A549 (cell line): ENCODE measurements at regions not wholly inside any gene's neighbourhood (a gene's known extent, or its start where the extent isn't known, plus 50 kb on each side); places are given as distances from the start of the nearest gene placed in this dataset.

Experiments
- ATAC-seq, 2 experiments: fragments of 200-7000 bp in 1 of 2; fragments of >200 bp in 1 of 2; cut with Nextera tagmentation in 1 of 2; cut with Tn5 transposase in 1 of 2; 3 replicates each; pipeline versions ENCODE4 v1.8.0 to v1.9.1; 2018 to 2020; ENCODE audit warnings: mild to moderate bottlenecking in 1 of 2, moderate library complexity in 1 of 2
- CTCF ChIA-PET: fragments of 300-600 bp; sonication (Branson Sonifier 250); formaldehyde crosslinking; extraction: SDS; loops from one replicate; lab custom pipeline; 2021; ENCODE audit warnings: antibody characterized with exemption, inconsistent platforms; lab: Yijun Ruan, JAX
- POLR2A ChIA-PET: fragments of 350-600 bp; formaldehyde crosslinking; extraction: SDS; loops from one replicate; lab custom pipeline; 2021; ENCODE audit warnings: antibody characterized with exemption, inconsistent platforms; lab: Yijun Ruan, JAX
- DNase-seq, 2 experiments: peaks; one replicate each; pipeline versions ENCODE4 v3.0.0 to v3.0.0-alpha.2; 2011 to 2016; ENCODE audit warnings: low read depth in 1 of 2, low spot score in 1 of 2
- FAIRE-seq: peaks from 2 replicates; lab custom pipeline; 2011; peaks lifted over from hg19 to GRCh38; lab: Jason Lieb, UNC
- H3K27ac ChIP-seq, 2 experiments: fragments of >200 bp; sonication (Bioruptor Twin); formaldehyde crosslinking; 3 replicates each; pipeline ENCODE4 v1.5.1; 2016 to 2017
- H3K4me1 ChIP-seq: fragments of >200 bp; sonication (Bioruptor Twin); formaldehyde crosslinking; 3 replicates; pipeline ENCODE4 v1.6.1; 2016
- H3K4me2 ChIP-seq: fragments of >200 bp; sonication (Bioruptor Twin); formaldehyde crosslinking; 3 replicates; pipeline ENCODE4 v1.6.1; 2016
- H3K4me3 ChIP-seq: fragments of >200 bp; sonication (Bioruptor Twin); formaldehyde crosslinking; 3 replicates; pipeline ENCODE4 v1.5.1; 2016
- H3K9me3 ChIP-seq: fragments of >200 bp; sonication (Bioruptor Twin); formaldehyde crosslinking; 3 replicates; pipeline ENCODE4 v1.6.1; 2016
- CBX8 ChIP-seq: fragments of 200-600 bp; sonication (generic); IDR thresholded peaks from 2 replicates; pipeline ENCODE4 v1.6.1; 2016
- CEBPB ChIP-seq, 2 experiments: fragments of >200 bp in 1 of 2; sonication (Bioruptor Twin) in 1 of 2; formaldehyde crosslinking in 1 of 2; IDR thresholded peaks; 2 replicates each; pipeline ENCODE4 v1.6.1; 2012 to 2016
- FOSL2 ChIP-seq, 2 experiments: fragments of 450-650 bp in 1 of 2; fragments of >200 bp in 1 of 2; sonication (Bioruptor Twin) in 1 of 2; formaldehyde crosslinking; IDR thresholded peaks; 2 replicates each; pipeline versions ENCODE4 v1.5.0 to v1.6.1; 2016 to 2020; ENCODE audit warnings: mild to moderate bottlenecking in 1 of 2, moderate library complexity in 1 of 2
- MAFK ChIP-seq: fragments of 450-650 bp; IDR thresholded peaks from 2 replicates; pipeline ENCODE4 v1.6.1; 2014; ENCODE audit not compliant: partially characterized antibody
- MAZ ChIP-seq: fragments of 150-350 bp; IDR thresholded peaks from 2 replicates; pipeline ENCODE4 v1.6.1; 2014; ENCODE audit warnings: antibody characterized with exemption, low read depth, low read length, borderline replicate concordance
- NFE2L2 ChIP-seq: fragments of 150-350 bp; conservative IDR thresholded peaks from 2 replicates; pipeline ENCODE4 v1.6.1; 2014; ENCODE audit warnings: low read length
- NR3C1 ChIP-seq: fragments of >200 bp; sonication (Bioruptor Twin); formaldehyde crosslinking; IDR thresholded peaks from 3 replicates; pipeline ENCODE4 v1.6.1; 2017
- ZC3H11A ChIP-seq: fragments of 450-650 bp; IDR thresholded peaks from 2 replicates; pipeline ENCODE4 v1.6.1; 2014; ENCODE audit warnings: antibody characterized with exemption, mild to moderate bottlenecking
- ZFP36 ChIP-seq: fragments of 450-650 bp; IDR thresholded peaks from 2 replicates; pipeline ENCODE4 v1.6.1; 2014; ENCODE audit warnings: borderline replicate concordance; ENCODE audit not compliant: partially characterized antibody
- WGBS: methylation state at CpG from one replicate; pipeline ENCODE4 v1.1.6; 2017; ENCODE audit errors: missing lambda C conversion rate; 5-methylcytosine and 5-hydroxymethylcytosine counted together
- TF ChIP-seq, protein P1 (sequence below): fragments of >200 bp; sonication (Bioruptor Twin); formaldehyde crosslinking; IDR thresholded peaks from 3 replicates; pipeline ENCODE4 v1.5.1; 2016
- TF ChIP-seq, protein P2 (sequence below): fragments of 250-450 bp; sonication (Bioruptor Pico); IDR thresholded peaks from 2 replicates; pipeline ENCODE4 v1.5.0; 2020; ENCODE audit warnings: low read depth, mild to moderate bottlenecking, moderate library complexity
- TF ChIP-seq, protein P3 (sequence below): fragments of 450-650 bp; IDR thresholded peaks from 2 replicates; pipeline ENCODE4 v1.6.1; 2014; ENCODE audit warnings: antibody characterized with exemption
- TF ChIP-seq, protein P4 (sequence below): fragments of >200 bp; sonication (Bioruptor Twin); formaldehyde crosslinking; IDR thresholded peaks from 2 replicates; pipeline ENCODE4 v1.6.1; 2016

DNA sequence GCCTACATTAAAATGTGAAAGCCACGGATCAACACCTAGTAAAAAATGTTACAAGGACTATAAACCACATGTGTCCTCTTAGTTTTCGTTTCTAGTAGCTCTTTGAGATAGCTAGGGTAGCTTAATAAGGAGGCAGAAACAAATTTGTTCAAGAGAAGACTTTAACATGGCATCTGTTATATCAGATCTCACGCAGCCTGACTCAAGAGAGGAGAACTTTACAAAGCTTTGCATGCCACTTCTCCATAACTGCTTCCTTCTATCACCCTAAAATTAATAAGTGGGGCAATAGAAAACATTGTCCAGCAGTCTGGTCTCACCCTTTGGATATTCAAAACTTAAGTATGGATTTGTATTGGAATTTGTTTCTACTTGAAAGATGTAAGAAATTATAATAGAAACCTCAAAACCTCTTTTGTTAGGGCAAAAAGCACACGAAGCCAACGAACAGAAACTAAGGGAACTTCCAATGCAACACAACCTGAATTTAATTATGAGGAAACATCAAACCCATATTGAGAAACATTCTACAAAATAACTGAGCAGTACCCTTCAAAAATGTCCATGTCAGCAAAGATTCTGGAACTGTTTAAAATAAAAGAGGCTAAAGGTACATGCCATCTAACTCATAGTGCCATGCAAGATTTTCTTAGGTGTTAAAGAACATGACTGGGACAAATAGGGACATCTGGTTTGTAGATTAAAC, 194.8 kb downstream of the LRIG3 start:
- ATAC-seq = no peak
- POLR2A ChIA-PET = no interaction called here
- 63% methylated on average over 5 of the region's 5 CpGs for WGBS
- no peaks in the 10 kb centered on the region for H3K9me3 ChIP-seq
- no peak for TF ChIP-seq CEBPB (IDR thresholded peaks at IDR 0.05)
- TF ChIP-seq MAFK = peak; percentile 86
- no peak overlapping the region for H3K4me2 ChIP-seq
- no peak overlapping the region for H3K4me3 ChIP-seq
- DNase-seq = no peak
- CTCF ChIA-PET = no interaction called here
- no peak overlapping the region for H3K27ac ChIP-seq
- H3K4me1 ChIP-seq = peaks cover 29% of the 10 kb centered on the region
- peak; percentile 80 for FAIRE-seq

DNA sequence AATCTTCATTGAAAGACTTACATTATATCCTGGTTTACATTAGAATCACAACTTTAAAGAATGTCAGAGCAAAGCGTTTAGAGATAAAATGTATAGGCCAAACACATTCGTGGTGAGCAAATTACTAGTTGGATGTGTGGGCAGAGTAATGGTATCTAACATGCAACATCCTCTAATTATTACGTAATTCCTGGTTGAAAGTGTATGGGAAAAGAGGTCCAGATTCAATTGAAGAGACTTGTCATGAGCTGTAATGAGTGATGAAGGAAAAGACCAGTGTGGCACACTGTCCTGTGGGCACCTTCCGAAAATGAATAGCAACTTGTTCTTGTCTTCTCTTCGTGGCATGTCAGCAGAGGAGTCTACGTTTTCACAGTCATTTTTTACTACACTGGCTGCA, 192.8 kb downstream of the LRIG3 start:
- H3K4me3 ChIP-seq = no peak overlapping the region
- ATAC-seq (no peak), FAIRE-seq (no peak), DNase-seq (no peak)
- H3K27ac ChIP-seq = peak overlapping the region in 1 of 2 experiments; percentile 38; a peak in 1 of 6 replicates
- H3K4me1 ChIP-seq = peaks cover 29% of the 10 kb centered on the region
- ChIA-PET POLR2A (no interaction called here), CTCF (interaction anchor here (0.5 kb wide), 1 partner anchor 325 kb away, joined by 3 read pairs; no protein-coding TSS in a partner anchor)
- H3K4me2 ChIP-seq = 0 out of 3 replicates have a peak overlapping the region, but pooled peaks have one; percentile 41
- 68% methylated on average over 6 of the region's 6 CpGs for whole genome bisulfite sequencing
- TF ChIP-seq, protein P1, sequence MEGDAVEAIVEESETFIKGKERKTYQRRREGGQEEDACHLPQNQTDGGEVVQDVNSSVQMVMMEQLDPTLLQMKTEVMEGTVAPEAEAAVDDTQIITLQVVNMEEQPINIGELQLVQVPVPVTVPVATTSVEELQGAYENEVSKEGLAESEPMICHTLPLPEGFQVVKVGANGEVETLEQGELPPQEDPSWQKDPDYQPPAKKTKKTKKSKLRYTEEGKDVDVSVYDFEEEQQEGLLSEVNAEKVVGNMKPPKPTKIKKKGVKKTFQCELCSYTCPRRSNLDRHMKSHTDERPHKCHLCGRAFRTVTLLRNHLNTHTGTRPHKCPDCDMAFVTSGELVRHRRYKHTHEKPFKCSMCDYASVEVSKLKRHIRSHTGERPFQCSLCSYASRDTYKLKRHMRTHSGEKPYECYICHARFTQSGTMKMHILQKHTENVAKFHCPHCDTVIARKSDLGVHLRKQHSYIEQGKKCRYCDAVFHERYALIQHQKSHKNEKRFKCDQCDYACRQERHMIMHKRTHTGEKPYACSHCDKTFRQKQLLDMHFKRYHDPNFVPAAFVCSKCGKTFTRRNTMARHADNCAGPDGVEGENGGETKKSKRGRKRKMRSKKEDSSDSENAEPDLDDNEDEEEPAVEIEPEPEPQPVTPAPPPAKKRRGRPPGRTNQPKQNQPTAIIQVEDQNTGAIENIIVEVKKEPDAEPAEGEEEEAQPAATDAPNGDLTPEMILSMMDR = no peak
- no peak for TF ChIP-seq ZC3H11A
- TF ChIP-seq, protein P2, sequence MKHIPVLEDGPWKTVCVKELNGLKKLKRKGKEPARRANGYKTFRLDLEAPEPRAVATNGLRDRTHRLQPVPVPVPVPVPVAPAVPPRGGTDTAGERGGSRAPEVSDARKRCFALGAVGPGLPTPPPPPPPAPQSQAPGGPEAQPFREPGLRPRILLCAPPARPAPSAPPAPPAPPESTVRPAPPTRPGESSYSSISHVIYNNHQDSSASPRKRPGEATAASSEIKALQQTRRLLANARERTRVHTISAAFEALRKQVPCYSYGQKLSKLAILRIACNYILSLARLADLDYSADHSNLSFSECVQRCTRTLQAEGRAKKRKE = no peak
- TF ChIP-seq MAZ = no peak
- TF ChIP-seq, protein P3, sequence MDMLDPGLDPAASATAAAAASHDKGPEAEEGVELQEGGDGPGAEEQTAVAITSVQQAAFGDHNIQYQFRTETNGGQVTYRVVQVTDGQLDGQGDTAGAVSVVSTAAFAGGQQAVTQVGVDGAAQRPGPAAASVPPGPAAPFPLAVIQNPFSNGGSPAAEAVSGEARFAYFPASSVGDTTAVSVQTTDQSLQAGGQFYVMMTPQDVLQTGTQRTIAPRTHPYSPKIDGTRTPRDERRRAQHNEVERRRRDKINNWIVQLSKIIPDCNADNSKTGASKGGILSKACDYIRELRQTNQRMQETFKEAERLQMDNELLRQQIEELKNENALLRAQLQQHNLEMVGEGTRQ = no peak
- TF ChIP-seq CEBPB (IDR thresholded peaks at IDR 0.05) = peak in 1 of 2 experiments; percentile 61; a peak in 2 of 4 replicates
- no peak for TF ChIP-seq NR3C1
- TF ChIP-seq CBX8 = no peak
- H3K9me3 ChIP-seq = no peaks in the 10 kb centered on the region

DNA sequence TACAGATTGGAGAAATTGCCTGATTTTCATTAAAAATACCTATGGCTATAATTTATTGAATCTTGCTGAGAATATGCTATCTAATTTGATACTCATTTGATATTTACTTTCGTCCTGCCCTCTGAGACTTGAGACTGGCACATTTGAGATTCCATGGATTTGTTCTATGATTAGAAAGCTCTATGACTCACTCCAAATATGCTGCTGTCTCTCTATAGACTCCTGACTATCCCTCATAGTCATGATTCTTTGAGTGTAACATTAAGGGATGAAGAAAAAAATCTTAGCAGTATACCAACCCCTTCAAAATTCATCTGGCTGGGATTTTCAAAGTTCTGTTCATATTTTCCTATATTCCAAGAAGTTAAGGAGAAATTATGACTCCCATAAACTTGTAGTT, 191.9 kb downstream of the LRIG3 start:
- no peak for TF ChIP-seq NFE2L2
- no peak for TF ChIP-seq FOSL2 (IDR thresholded peaks at IDR 0.05)
- peak; percentile 50 for TF ChIP-seq FOSL2 (CRISPR knock-in tag; IDR thresholded peaks at IDR 0.05)
- TF ChIP-seq, all 56 proteins: peak for 1
- peak in 1 of 2 experiments; percentile 79; a peak in 3 of 6 replicates for ATAC-seq
- H3K27ac ChIP-seq = no peak overlapping the region
- peak overlapping the region; percentile 41 for H3K4me2 ChIP-seq
- POLR2A ChIA-PET = no interaction called here
- H3K4me1 ChIP-seq = peaks cover 29% of the 10 kb centered on the region
- FAIRE-seq = no peak
- WGBS = 0% methylated on average over 1 of the region's 1 CpG
- no peaks in the 10 kb centered on the region for H3K9me3 ChIP-seq
- no peak overlapping the region for H3K4me3 ChIP-seq
- DNase-seq = peak in 1 of 2 experiments; percentile 37
- CTCF ChIA-PET = no interaction called here

DNA sequence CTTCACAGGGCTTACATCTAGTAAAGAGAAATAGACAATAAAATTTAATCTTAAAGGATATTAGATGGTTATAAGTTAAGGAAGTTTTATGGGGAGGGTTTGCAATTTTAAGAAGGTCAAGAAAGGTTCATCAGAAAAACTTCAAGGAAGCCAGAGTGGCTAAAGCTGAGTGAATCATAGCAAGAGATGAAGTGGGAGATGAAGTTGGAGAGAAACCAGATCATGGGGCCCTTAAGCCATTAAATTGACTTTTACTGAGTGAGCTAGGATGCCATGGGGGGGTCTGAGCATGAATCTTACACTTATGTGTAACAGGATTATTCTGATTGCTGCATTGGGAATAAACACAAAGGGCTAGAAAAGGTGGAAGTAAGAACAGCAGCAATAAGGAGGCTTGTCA, 189.2 kb downstream of the LRIG3 start:
- H3K27ac ChIP-seq = no peak overlapping the region
- no peak overlapping the region for H3K4me2 ChIP-seq
- no peak for ATAC-seq
- no peak for DNase-seq
- FAIRE-seq = no peak
- H3K4me3 ChIP-seq = no peak overlapping the region
- H3K9me3 ChIP-seq = no peaks in the 10 kb centered on the region
- ChIA-PET POLR2A (no interaction called here), CTCF (interaction anchor here (1.3 kb wide), 1 partner anchor 9 kb away, joined by 3 read pairs; no protein-coding TSS in a partner anchor)
- peaks cover 28% of the 10 kb centered on the region for H3K4me1 ChIP-seq
- TF ChIP-seq NR3C1 (no peak), ZFP36 (no peak)
- TF ChIP-seq, protein P4, sequence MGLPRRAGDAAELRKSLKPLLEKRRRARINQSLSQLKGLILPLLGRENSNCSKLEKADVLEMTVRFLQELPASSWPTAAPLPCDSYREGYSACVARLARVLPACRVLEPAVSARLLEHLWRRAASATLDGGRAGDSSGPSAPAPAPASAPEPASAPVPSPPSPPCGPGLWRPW = no peak
